ENCODE measurements at regions not wholly inside any gene's neighbourhood (a gene's known extent, or its start where the extent isn't known, plus 50 kb on each side); places are given as distances from the start of the nearest gene placed in this dataset.

DNA sequence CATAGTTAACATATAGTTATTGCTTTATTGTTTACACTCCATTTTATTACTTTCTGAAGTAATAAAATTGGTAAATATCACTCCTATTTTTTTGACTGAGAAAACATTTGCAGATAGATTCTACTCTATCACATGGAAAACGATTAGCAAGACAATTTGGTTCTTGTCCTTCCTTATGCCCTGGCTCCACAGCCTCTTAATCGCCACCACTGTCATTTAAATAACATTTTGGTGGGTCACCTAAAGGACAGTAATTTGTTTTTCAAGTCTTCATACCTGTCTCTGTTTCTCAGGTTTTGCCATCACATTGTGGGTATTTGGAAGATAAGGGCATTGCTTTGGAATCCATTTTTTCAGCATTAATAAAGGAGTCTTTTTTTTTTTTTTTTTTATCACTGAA is 521.5 kb upstream of the IRAK1BP1 start:
- Histone ChIP-seq H3K79me2 (ENCODE audit: insufficient read depth) (no peaks in the 10 kb centered on the region), H2AFZ (ENCODE audit: low read depth) (no peak overlapping the region), H3K4me1 (ENCODE audit: control insufficient read depth in 1 of 2, insufficient read depth in 2 of 2, low read depth in 1 of 2, low read length in 1 of 2) (no peaks in the 10 kb centered on the region), H3K9ac (no peak overlapping the region), H3F3A (replicated peaks; ENCODE audit: insufficient read depth) (no peaks in the 10 kb centered on the region), H3K4me3 (ENCODE audit: low read depth in 2 of 2, low read length in 1 of 2) (no peak overlapping the region), H3K4me2 (no peak overlapping the region), H3K27ac (ENCODE audit: low read depth in 2 of 2, low read length in 1 of 2) (no peak overlapping the region), H4K20me1 (ENCODE audit: insufficient read depth) (no peaks in the 10 kb centered on the region), H3K9me2 (no peaks in the 10 kb centered on the region), H3K27me3 (ENCODE audit: insufficient read depth) (no peaks in the 10 kb centered on the region), H3K9me3 (no peaks in the 10 kb centered on the region), H3K36me3 (replicated peaks in 1 of 2; ENCODE audit: control insufficient read depth in 1 of 2, insufficient read depth in 2 of 2, low read length in 1 of 2) (no peaks in the 10 kb centered on the region)
- DNase-seq, result no peak
- TF ChIP-seq TAF1 (IDR thresholded peaks at IDR 0.05; ENCODE audit: borderline replicate concordance, low read depth, low read length) (no peak), CHD2 (IDR thresholded peaks at IDR 0.05; ENCODE audit: low read length, partially characterized antibody) (no peak), GATA2 (CRISPR knock-in tag; IDR thresholded peaks at IDR 0.05) (no peak), JUND (IDR thresholded peaks at IDR 0.05) (no peak), TEAD4 (IDR thresholded peaks at IDR 0.05; ENCODE audit: borderline replicate concordance, insufficient read depth) (no peak), MXI1 (IDR thresholded peaks at IDR 0.05; ENCODE audit: low read depth, low read length) (no peak), SMC3 (IDR thresholded peaks at IDR 0.05; ENCODE audit: low read depth, low read length) (no peak), MEF2A (IDR thresholded peaks at IDR 0.05; ENCODE audit: borderline replicate concordance, low read depth) (no peak), RXRA (IDR thresholded peaks at IDR 0.05; ENCODE audit: borderline replicate concordance, low read depth) (no peak), NRF1 (IDR thresholded peaks at IDR 0.05; ENCODE audit: low read depth, low read length) (no peak), SIN3A (IDR thresholded peaks at IDR 0.05; ENCODE audit: borderline replicate concordance, low read depth, low read length) (no peak), NFIC (IDR thresholded peaks at IDR 0.05; ENCODE audit: borderline replicate concordance) (no peak), FOXM1 (IDR thresholded peaks at IDR 0.05; ENCODE audit: low read depth) (no peak), RAD21 (IDR thresholded peaks at IDR 0.05; ENCODE audit: low read length) (no peak), ELF1 (IDR thresholded peaks at IDR 0.05) (no peak), POLR2AphosphoS5 (IDR thresholded peaks at IDR 0.05; ENCODE audit: low read depth, low read length) (no peak)
- TF ChIP-seq, protein P1, sequence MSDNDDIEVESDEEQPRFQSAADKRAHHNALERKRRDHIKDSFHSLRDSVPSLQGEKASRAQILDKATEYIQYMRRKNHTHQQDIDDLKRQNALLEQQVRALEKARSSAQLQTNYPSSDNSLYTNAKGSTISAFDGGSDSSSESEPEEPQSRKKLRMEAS (IDR thresholded peaks at IDR 0.05; ENCODE audit: low read depth), result no peak
- TF ChIP-seq, protein P2, sequence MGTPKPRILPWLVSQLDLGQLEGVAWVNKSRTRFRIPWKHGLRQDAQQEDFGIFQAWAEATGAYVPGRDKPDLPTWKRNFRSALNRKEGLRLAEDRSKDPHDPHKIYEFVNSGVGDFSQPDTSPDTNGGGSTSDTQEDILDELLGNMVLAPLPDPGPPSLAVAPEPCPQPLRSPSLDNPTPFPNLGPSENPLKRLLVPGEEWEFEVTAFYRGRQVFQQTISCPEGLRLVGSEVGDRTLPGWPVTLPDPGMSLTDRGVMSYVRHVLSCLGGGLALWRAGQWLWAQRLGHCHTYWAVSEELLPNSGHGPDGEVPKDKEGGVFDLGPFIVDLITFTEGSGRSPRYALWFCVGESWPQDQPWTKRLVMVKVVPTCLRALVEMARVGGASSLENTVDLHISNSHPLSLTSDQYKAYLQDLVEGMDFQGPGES (IDR thresholded peaks at IDR 0.05; ENCODE audit: low read depth, low read length), result no peak
- TF ChIP-seq, protein P3, sequence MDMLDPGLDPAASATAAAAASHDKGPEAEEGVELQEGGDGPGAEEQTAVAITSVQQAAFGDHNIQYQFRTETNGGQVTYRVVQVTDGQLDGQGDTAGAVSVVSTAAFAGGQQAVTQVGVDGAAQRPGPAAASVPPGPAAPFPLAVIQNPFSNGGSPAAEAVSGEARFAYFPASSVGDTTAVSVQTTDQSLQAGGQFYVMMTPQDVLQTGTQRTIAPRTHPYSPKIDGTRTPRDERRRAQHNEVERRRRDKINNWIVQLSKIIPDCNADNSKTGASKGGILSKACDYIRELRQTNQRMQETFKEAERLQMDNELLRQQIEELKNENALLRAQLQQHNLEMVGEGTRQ (IDR thresholded peaks at IDR 0.05; ENCODE audit: borderline replicate concordance, low read depth, low read length), result no peak
- TF ChIP-seq, protein P4, sequence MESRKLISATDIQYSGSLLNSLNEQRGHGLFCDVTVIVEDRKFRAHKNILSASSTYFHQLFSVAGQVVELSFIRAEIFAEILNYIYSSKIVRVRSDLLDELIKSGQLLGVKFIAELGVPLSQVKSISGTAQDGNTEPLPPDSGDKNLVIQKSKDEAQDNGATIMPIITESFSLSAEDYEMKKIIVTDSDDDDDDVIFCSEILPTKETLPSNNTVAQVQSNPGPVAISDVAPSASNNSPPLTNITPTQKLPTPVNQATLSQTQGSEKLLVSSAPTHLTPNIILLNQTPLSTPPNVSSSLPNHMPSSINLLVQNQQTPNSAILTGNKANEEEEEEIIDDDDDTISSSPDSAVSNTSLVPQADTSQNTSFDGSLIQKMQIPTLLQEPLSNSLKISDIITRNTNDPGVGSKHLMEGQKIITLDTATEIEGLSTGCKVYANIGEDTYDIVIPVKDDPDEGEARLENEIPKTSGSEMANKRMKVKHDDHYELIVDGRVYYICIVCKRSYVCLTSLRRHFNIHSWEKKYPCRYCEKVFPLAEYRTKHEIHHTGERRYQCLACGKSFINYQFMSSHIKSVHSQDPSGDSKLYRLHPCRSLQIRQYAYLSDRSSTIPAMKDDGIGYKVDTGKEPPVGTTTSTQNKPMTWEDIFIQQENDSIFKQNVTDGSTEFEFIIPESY (IDR thresholded peaks at IDR 0.05; ENCODE audit: borderline replicate concordance, low read depth), result no peak
- ChIA-PET POLR2A (no interaction called here), CTCF (no interaction called here)
- 32% methylated on average over 2 of the region's 2 CpGs for WGBS (ENCODE audit: low lambda C conversion rate)
